ENCODE measurements at regions not wholly inside any gene's neighbourhood (a gene's known extent, or its start where the extent isn't known, plus 50 kb on each side); places are given as distances from the start of the nearest gene placed in this dataset.

- TF ChIP-seq POLR2AphosphoS5 (IDR thresholded peaks at IDR 0.05) (no peak), CTCF (IDR thresholded peaks at IDR 0.05) (no peak)
These were observed 63.5 kb downstream of the SOX1 start for GRCh38 chr13:112130418-112130817.
